NCI-H1930 (cell line): ENCODE measurements at regions not wholly inside any gene's neighbourhood (a gene's known extent, or its start where the extent isn't known, plus 50 kb on each side); places are given as distances from the start of the nearest gene placed in this dataset.

Source experiments
- DNase-seq, 2 experiments: peaks; one replicate each; lab custom pipeline; 2025; lab: John Stamatoyannopoulos, UW

DNA sequence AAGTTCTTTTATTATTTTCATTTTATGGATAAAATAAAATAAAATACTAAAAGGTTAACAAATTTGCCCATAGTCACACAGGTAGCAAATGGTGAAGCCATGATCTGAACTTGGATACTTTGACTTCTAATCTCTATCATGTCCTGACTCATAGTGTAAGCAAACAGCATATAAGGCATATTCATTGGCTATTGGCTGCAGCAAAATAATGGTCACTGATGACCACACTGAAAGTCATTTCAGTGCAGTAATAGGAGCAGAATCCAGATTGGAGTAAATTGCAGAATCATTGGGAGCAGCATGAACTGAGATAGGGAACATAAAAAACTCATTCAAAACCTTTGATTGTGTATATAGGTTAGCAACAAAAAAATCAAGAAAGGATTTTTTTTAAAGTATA, 262.9 kb downstream of the PLA2G4A start:
- DNase-seq: no peak

DNA sequence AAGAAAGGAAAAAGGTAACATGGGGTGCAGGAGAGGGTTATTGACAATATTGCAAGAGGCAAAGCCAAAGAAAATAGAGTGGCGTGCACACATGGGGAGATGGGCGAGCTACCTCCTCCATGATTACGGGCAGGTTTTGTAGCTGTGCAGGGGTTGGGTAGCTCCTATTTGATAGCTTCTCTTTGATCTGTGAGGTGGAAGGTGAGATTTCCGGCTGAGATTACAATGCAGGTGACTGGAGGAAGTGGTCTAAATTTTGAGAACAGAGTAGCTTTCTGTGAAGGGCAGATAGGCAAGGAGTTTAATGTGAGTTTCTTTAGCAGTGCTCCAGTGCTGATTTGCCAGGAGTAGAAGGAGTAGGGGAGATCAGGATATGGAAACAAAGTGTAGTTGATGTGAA, 263.4 kb downstream of the PLA2G4A start:
- DNase-seq: no peak

DNA sequence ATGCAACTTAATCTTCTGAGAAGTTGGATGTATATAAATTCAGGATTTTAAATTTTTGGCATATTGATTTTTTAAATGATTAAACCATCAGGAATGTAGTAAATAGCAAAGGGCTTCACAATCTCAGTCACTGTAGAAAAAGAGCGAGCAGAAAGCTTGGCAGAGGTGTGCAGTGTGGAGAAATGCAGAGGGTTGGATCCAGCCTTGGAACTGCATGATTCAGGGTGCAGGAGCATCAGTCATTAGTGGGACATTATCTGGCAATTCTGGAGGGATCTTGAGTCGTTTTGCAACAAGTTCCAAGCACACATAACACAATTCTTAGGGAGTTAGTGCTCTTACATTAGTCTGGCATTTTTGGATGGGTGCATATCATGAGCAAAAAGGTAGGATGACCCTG, 267.9 kb downstream of the PLA2G4A start:
- DNase-seq: no peak

DNA sequence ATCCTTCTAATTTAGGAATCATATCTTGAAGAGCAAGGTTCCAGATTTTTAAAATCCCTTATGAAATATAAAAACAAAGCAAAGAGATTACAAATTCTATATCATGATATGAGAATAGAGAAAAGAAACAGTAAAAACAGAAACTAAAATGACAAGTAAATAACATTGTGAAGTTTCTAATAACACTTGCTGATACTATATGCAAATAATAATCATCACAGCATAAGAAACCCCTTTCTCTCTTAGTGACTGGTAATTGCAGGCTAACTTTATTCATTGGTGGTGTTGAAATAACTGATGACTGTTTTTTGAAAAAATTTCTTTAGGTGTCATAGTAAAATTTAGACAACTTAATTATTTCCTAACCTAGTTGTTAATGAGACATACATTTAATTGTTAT, 281.6 kb downstream of the PLA2G4A start:
- DNase-seq: no peak

DNA sequence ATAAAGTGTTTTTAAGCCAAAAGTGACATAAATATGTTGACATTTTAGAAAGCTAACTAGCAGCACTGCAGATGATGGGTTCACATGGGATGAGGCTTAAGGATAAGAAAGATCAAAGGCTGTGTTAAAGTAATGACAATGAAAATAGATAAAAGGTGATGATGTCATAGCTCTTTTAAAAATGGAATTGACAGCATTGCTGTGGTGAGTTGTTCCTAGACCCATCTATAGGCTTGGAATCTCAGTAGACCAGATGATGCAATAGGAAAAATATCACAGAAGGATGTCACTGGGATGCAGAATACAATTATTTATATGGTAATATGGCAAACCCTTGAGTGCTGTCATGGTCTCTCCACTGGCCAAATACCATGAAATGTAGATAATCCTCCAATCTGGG, 286.0 kb downstream of the PLA2G4A start:
- DNase-seq: no peak

DNA sequence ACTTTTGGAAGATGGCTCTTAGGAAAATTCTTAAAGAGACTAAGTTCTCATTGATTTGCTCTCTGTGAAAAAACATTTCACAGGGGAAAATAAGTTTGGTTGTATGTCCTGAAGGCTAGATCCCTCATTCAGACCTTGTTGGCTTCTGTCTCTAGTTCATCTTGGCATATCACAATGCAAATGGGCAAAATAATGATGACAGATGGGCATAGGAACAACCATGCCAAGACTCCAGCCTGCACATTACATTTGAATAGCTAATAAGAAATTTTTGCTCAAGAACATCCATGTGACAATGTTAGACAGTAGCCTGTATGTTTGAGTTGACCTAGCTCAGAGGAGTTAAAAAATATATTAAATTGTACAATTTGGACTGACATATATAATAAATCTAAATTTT, 292.9 kb downstream of the PLA2G4A start:
- no peak for DNase-seq

DNA sequence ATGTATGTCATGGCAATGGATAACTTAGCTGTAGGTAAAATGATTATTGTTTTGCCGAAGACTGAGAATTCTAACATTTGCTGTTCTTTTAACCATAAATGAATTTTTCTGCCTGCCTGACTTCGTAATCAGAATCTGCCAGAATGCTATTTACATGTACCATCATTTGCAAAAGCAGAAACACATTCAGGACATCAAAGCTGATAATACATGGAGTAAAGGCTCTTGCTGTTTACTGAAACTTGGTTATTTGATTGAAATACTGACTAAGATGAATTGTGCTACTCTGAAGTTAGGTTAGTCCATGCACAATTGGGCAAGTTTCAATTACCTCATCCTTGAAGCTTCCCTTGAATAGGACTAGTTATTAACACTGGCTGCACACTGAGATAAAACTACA, 293.8 kb downstream of the PLA2G4A start:
- DNase-seq: no peak

DNA sequence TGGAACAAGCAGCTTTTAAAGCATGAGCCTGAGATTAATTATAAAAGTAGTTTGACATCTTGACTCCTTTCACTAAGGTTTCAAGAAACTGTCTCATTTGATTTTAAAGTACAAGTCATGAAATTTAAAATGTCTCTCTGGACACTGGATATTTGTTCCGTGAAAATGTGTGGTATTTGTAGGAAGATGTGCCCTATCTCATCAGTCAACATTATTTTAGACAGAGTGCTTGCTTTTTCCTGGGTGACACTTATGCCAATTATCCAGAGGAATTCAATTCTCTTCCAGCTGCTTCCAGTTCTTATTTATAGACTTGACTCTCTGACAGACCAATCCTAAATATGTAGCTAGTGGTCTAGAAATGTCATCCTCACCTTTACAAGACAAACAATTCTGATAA, 300.4 kb downstream of the PLA2G4A start:
- DNase-seq: no peak

DNA sequence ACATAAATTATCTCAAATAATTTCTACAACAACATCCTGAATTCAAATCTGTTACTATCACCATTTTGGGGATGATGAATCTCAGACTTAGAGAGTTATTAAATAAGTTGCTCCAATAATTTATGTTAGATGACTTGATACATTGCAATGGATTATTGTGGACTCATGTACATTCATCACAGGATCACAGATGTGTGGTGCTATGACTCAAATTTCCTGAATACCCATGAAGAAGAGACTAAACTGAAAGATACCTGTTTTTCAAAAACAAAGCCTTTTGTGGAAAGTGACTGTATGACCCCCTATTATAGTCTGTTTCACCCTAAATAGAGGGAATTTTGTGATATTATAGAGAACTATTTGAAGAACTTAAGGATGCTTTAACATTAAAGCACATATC, 315.0 kb downstream of the PLA2G4A start:
- no peak for DNase-seq

DNA sequence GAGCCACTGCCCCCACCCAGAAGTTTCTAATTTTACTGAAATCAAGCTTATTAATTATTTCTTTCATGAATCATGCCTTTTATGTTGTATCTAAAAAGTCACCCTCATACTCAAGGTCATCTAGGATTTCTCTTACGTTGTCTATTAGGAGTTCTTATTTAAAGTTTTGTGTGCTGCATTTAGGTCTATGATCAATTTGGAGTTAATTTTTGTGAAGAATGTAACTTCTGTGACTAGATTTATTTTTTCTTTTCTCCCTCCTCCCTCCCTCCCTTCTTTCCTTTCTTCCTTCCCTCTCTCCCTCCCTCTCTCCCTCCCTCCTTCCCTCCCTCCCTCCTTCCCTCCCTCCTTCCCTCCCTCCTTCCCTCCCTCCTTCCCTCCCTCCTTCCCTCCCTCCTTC, 317.6 kb downstream of the PLA2G4A start:
- DNase-seq: no peak

DNA sequence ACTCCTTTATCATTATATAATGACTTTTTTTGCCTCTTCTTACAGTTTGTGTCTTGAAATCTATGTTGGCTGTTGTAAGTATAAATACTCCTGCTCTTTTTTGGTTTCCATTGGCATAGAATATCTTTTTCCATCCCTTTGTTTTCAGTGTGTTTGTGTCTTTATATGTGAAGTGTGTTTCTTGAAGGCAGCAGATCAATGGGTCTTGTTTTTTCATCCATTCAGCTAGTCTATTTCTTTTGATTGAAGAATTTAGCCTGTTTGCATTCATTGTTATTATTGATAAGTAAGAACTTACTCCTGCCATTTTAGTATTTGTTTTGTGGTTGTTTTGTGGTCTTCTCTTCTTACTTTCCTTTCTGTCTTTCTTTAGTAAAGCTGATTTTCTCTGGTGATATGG, 322.8 kb downstream of the PLA2G4A start:
- no peak for DNase-seq

DNA sequence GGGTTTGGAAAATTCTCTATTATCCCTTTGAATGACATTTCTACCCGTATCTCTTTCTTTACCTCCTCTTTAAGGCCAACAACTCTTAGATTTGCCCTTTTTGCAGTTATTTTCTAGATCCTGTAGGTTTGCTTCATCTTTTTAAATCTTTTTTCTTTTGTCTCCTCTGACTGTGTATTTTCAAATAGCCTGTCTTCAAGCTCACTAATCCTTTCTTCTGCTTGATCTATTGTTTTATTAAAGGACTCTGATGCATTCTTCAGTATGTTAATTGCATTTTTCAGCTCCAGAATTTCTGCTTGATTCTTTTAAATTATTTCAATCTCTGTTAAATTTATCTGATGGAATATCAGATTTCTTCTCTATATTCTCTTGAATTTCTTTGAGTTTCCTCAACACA, 324.3 kb downstream of the PLA2G4A start:
- DNase-seq: no peak

DNA sequence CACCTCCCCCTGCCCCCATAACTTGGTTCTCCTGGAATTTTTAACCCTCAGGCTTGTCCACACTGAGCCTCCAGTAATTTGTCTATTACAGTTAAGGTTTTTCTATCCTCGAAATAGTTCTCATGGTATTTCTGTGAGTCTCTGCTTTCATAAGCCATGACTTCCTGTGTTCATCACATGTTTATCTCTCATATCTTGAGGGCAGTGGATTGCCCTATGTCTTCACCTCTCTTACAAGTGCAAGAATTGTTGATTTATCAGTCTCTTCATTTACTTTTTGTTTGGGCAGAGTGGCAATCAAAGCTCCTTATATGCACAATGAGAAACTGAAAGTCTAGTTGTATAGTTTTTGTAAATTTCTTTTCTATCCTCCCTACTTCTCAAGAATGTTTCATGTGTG, 328.4 kb downstream of the PLA2G4A start:
- DNase-seq: no peak

DNA sequence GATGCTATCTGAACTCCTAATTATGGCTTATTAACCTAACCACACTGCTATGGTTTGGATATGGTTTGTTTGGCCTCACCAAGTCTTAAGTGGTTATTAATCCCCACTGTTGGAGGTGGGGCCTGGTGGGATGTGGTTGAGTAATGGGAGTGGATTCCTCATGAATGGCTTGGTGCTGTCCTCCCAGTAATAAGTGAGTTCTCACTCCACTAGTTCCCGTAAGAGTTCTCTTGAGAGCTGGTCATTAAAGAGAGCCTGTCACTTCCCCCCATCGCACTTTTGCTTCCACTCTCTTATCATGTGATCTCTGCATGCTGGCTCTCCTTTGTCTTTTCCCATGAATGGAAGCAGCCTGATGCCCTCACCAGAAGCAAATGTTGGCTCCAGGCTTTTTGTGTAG, 328.8 kb downstream of the PLA2G4A start:
- no peak for DNase-seq

DNA sequence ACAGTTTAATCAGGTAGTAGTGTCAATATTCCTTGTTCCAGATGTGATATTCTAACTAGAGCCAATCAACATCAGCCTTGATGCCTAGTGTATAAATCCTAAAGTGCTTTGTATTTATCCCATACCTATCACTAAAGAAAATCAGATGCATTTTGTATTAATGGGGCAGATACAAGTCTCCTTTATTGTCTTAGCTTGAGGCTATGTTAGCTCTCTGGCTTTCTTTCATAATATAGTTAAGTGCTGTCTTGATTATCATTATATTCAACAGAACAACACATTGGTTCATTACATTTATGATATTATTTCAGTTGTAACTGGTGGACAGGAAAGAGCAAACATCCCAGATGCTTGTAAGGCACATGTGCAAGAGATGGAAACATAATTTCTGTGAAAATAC, 338.8 kb downstream of the PLA2G4A start:
- no peak for DNase-seq

DNA sequence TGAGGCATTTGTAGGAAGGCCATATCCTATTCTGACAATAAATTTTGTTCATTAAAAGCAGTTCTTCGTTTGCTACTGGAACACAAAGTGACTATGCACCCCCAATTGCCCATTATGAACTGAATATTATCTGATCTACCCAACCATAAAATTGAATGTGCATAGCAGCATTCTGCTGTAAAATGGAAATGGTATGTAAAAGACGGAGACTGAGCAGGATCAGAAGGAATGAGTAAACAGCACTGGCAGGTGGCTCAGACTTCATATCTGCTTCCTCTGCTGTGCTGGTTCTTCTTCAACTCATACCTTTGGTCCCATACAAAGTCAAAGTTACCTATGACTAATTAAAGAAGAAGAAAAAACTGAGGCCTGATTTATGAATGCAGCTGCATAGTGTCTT, 339.5 kb downstream of the PLA2G4A start:
- DNase-seq: no peak

DNA sequence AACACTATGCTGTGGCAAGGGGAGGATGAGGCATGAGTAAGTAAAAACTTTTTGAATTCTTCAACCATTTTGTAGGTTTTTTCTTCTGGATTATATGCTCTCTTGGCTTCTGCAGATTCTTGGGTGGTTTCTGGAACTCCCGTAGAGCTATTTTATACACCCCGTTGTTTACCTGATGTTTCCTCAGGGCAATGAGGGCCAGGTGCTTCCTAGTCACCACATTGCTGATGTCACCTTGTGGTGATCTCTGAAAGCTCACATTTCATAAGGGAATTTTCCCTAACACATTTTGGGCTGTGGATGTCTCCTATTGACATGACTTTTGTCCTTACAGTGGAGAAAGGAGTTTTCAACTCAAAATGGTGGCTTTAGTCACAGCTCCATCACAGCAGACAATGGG, 356.6 kb downstream of the PLA2G4A start:
- DNase-seq: no peak

DNA sequence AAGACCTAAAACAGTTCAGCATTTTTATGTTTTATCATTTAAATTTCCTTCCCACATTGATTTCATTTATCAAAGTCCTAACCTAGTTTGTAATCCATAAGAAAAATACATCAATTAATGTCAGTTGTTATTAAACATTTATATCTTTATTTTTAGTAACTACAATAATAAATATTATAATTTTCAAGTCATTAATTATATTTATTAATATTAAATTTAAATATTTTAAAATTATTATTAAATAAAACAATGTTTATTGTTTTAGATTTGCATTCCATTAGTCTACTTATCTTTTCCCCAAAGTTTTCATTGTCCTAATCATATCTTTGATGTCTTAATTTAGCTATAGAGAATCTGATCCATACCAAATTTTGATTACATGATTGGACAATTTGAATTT, 368.9 kb downstream of the PLA2G4A start:
- DNase-seq: no peak

DNA sequence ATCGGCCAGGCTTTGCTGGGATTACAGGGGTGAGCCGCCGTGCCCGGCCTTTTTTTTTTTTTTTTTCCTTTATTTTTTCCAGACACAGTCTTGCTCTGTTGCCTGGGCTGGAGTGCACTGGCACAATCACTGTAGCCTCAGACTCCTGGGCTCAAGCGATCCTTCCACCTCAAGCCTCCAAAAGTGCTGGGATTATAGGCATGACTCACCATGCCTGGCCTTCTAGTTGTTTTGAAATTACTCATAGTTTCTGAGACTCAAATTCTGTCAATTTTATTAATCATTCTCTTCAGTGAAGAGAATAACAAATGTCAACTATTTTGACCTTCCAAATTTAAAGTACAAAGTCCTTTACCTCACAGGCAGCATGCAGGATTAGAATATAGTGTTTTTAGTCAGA, 374.5 kb downstream of the PLA2G4A start:
- no peak for DNase-seq

DNA sequence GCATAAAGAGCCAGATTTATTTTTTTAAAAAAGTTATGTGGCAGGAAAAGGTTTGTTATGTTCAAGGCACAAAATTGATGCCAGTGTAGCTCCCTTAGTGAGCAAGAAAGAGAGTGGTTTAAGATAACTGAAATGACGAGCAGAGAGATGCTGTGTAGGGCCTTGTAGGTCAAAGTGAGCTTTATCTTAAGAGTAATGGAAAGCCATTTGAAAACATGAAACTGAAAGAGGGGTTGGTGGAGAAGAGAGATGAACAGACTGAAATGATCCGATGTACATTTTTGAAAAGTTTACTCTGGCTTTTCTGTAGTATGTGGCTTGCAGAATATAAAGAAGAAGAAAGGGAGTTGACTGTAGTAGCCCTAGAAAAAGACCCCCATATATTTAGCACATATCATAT, 383.6 kb downstream of the PLA2G4A start:
- no peak for DNase-seq

DNA sequence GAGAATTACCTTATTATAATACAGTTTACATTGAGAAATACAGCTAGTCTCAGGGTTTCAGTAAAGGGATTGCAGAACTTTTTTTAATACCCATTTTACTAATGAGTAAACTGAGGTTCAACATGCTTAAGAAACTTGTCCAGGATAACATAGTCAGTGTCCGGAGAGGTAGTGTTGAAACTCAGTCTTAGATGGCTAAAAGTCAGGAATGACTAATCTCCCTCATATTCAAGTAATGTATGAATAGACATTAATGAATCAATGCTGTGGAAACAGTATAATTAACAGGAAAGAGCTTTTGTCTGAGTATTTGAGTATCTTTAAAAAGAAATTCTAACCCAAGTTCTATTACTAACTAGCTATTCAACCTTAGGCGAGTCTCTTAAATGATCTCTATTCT, 397.6 kb downstream of the PLA2G4A start:
- DNase-seq: no peak

DNA sequence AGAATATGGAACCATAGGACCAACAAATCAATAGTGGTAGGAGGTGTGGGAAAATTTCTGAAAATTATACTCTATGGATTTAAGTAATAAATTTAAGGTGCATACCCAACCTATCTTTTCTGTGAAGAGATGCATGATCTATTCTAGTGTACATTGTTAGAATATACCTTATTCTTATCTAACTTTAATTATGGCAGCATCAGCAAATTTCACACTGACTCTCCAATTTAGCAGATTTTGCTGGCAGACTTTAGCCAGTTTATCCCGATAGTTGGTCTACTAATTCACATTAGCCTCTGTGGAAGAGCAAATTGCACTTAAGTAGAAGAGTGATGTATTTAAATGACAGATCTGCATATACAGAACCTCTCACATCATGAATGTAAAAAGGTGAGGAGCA, 400.0 kb downstream of the PLA2G4A start:
- no peak for DNase-seq

DNA sequence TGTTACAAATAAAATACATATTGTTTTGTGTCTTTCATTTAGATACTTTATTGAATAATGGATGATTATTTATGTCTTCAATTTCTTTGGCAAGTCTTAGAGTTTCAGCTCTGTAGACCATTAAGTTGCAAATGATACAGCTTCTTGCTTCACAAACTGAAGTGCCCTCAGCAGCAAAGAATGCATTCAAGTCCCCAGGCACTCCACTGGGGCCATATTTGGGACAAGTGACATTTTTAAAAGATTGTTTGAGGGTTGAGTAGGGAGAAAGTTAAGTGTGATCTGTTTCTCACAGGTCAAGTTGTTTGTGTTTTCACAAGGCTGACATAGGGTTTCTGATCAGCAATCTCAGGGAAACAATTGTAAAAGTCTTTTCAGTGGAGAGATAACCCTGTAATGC, 400.7 kb downstream of the PLA2G4A start:
- no peak for DNase-seq

DNA sequence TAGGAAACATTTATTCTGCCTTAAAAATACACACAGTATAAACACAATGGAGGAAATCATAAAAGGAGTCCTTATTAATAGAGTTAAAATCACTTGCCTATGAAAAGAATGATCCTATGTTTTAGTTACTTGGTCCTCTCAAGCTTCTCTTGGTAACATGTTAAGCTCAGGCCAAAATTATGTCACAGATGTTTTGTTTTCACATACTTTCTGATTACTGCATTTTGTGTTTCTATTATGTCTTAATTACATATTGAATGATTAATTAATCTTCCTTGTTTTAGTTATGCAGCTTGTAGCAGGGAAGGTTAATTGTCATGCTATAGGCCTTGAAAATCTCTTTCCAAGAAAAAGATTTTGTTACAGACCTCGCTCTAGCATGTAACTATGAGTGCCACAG, 406.0 kb downstream of the PLA2G4A start:
- no peak for DNase-seq

DNA sequence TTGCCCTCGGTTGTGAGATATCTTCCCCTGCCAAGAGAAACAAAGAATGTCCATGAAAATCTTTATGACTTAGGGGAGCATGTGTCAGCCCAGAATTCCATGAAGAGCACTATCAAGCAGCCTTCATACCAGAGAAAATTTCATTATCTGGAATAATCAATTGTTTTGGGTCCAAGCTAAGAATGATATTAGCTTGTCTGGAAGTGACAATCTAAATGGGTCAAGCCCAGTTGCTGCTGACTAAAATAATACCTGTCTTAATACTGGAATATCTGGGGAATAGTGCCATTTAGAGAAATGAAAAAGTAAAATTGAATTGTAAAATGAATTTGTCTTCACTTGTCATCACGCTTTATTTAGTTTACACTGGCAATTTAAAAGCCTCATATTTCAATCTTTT, 407.4 kb downstream of the PLA2G4A start:
- DNase-seq: no peak
